HCT116 (cell line): ENCODE measurements at regions not wholly inside any gene's neighbourhood (a gene's known extent, or its start where the extent isn't known, plus 50 kb on each side); places are given as distances from the start of the nearest gene placed in this dataset.

ENCODE experiments used
- ATAC-seq: fragments of 200-7000 bp; cut with Tn5 transposase; 2 replicates; pipeline ENCODE4 v1.9.1; 2020; ENCODE audit warnings: mild to moderate bottlenecking, moderate library complexity
- BruUV-seq: library from RNA; stranded (reverse); fragments of 400-500 nt; replicated peaks from 2 replicates; lab custom pipeline; 2021; lab: Mats Ljungman, UMichigan
- CTCF ChIA-PET: fragments of 300-600 bp; sonication (Branson Sonifier 250); formaldehyde crosslinking; loops from one replicate; lab custom pipeline; 2021; ENCODE audit warnings: antibody characterized with exemption; lab: Charles Lee
- POLR2A ChIA-PET: fragments of 300-600, 350-600 bp; sonication (Branson Sonifier 250); formaldehyde crosslinking; loops from one replicate; lab custom pipeline; 2021; ENCODE audit warnings: antibody characterized with exemption; lab: Charles Lee
- RAD21 ChIA-PET, 2 experiments: fragments of 300-600 bp; sonication (Branson Sonifier 250); formaldehyde crosslinking; loops; one replicate each; lab custom pipeline; 2023; ENCODE audit warnings: low total read pairs in 2 of 2; ENCODE audit not compliant: uncharacterized antibody in 2 of 2, unreplicated experiment in 2 of 2, low non-redundant PET in 1 of 2; lab: Charles Lee
- DNase-seq: peaks from one replicate; pipeline ENCODE4 v3.0.0-alpha.2; 2010; ENCODE audit warnings: low read depth, low spot score
- H2AFZ ChIP-seq: fragments of 200-600 bp; shearing (Covaris generic), sonication (generic); 2 replicates; pipeline ENCODE4 v1.6.1; 2017; ENCODE audit warnings: low read depth, mixed run types, mixed read lengths, antibody characterized with exemption, low read length; ENCODE audit not compliant: poor library complexity, severe bottlenecking
- H3K27ac ChIP-seq: 2 replicates; pipeline ENCODE4 v1.5.1; 2012; ENCODE audit warnings: low read depth, low read length
- H3K27me3 ChIP-seq: fragments of 200-600 bp; sonication (generic); 2 replicates; pipeline ENCODE4 v1.6.1; 2016; ENCODE audit warnings: mixed run types, low read length, mixed read lengths; ENCODE audit not compliant: insufficient read depth
- H3K36me3 ChIP-seq, 2 experiments: fragments of 200-500 bp in 1 of 2; fragments of 200-600 bp in 1 of 2; sonication (Bioruptor generic) in 1 of 2; sonication (generic) in 1 of 2; 2 replicates each; pipeline versions ENCODE4 v1.5.1 to v1.6.1; 2014 to 2016; ENCODE audit warnings: low read length in 2 of 2, inconsistent platforms in 1 of 2, mixed read lengths in 1 of 2, mixed run types in 1 of 2; ENCODE audit not compliant: insufficient read depth in 2 of 2, control insufficient read depth in 1 of 2
- H3K4me1 ChIP-seq, 2 experiments: fragments of 200-600 bp in 1 of 2; sonication (generic) in 1 of 2; 2 replicates each; pipeline versions ENCODE4 v1.5.1 to v1.6.1; 2012 to 2017; ENCODE audit warnings: low read length in 2 of 2, inconsistent platforms in 1 of 2, mild to moderate bottlenecking in 1 of 2, mixed read lengths in 1 of 2, mixed run types in 1 of 2, moderate library complexity in 1 of 2; ENCODE audit not compliant: insufficient read depth in 2 of 2, control insufficient read depth in 1 of 2
- H3K4me2 ChIP-seq: fragments of 200-600 bp; sonication (generic); 2 replicates; pipeline ENCODE4 v1.6.1; 2017; ENCODE audit warnings: mixed run types, low read length, mixed read lengths
- H3K4me3 ChIP-seq, 2 experiments: fragments of 200-600 bp in 1 of 2; sonication (generic) in 1 of 2; replicated peaks in 1 of 2; 2 replicates each; pipeline ENCODE4 v1.5.1; 2011 to 2016; ENCODE audit warnings: low read length in 2 of 2, control low read depth in 1 of 2, low read depth in 1 of 2, mild to moderate bottlenecking in 1 of 2, mixed read lengths in 1 of 2, mixed run types in 1 of 2
- H3K79me2 ChIP-seq: fragments of 200-600 bp; sonication (generic); 2 replicates; pipeline ENCODE4 v1.6.1; 2017; ENCODE audit warnings: mild to moderate bottlenecking, mixed run types, low read length, moderate library complexity, mixed read lengths; ENCODE audit not compliant: insufficient read depth
- H3K9ac ChIP-seq: fragments of 200-600 bp; sonication (generic); 2 replicates; pipeline ENCODE4 v1.6.1; 2016; ENCODE audit warnings: low read length, mixed read lengths
- H3K9me2 ChIP-seq: fragments of 200-600 bp; sonication (generic), shearing (Covaris generic); 2 replicates; pipeline ENCODE4 v1.6.1; 2017; ENCODE audit warnings: mixed run types, mild to moderate bottlenecking, moderate library complexity; ENCODE audit not compliant: insufficient read depth
- H3K9me3 ChIP-seq, 2 experiments: fragments of 200-500 bp in 1 of 2; fragments of 200-600 bp in 1 of 2; sonication (Bioruptor generic) in 1 of 2; sonication (generic) in 1 of 2; 2 replicates each; pipeline ENCODE4 v1.6.1; 2014 to 2017; ENCODE audit warnings: low read length in 2 of 2, mixed read lengths in 2 of 2, inconsistent platforms in 1 of 2, low read depth in 1 of 2, mild to moderate bottlenecking in 1 of 2, mixed run types in 1 of 2, moderate library complexity in 1 of 2; ENCODE audit not compliant: control insufficient read depth in 1 of 2, insufficient read depth in 1 of 2
- H4K20me1 ChIP-seq: fragments of 200-600 bp; sonication (generic), shearing (Covaris generic); 2 replicates; pipeline ENCODE4 v1.6.1; 2017; ENCODE audit warnings: mixed run types, mild to moderate bottlenecking, moderate library complexity; ENCODE audit not compliant: insufficient read depth
- ATF3 ChIP-seq: IDR thresholded peaks from 2 replicates; pipeline ENCODE4 v1.6.1; 2012
- CBX3 ChIP-seq: IDR thresholded peaks from 2 replicates; pipeline ENCODE4 v1.6.1; 2012; ENCODE audit warnings: low read depth
- CEBPB ChIP-seq: IDR thresholded peaks from 2 replicates; pipeline ENCODE4 v1.6.1; 2012; ENCODE audit warnings: low read depth
- SRF ChIP-seq: IDR thresholded peaks from 2 replicates; pipeline ENCODE4 v1.6.1; 2012; ENCODE audit warnings: low read depth
- ZFX ChIP-seq: fragments of 450-650 bp; IDR thresholded peaks from 2 replicates; pipeline ENCODE4 v1.6.1; 2017
- ZNF274 ChIP-seq: fragments of 200-500 bp; sonication (Bioruptor generic); IDR thresholded peaks from 2 replicates; pipeline ENCODE4 v1.6.1; 2014; ENCODE audit warnings: mild to moderate bottlenecking, low read depth, low read length, inconsistent platforms
- intact Hi-C: fragments of 100-400 bp; cut with micrococcal nuclease; formaldehyde crosslinking; loops from 2 replicates; pipeline ENCODE4 v1.10.0; 2022
- TF ChIP-seq, protein P1 (sequence below), 3 experiments: fragments of 200-600 bp in 1 of 3; sonication (generic) in 1 of 3; IDR thresholded peaks in 2 of 3; conservative IDR thresholded peaks in 1 of 3; 2 replicates each; pipeline ENCODE4 v1.5.1; 2012 to 2017; ENCODE audit warnings: low read depth in 2 of 3, low read length in 2 of 3, antibody characterized with exemption in 1 of 3, borderline replicate concordance in 1 of 3, control low read depth in 1 of 3, mild to moderate bottlenecking in 1 of 3, mixed read lengths in 1 of 3, mixed run types in 1 of 3, moderate library complexity in 1 of 3; ENCODE audit not compliant: insufficient read depth in 1 of 3
- TF ChIP-seq, protein P2 (sequence below): IDR thresholded peaks from 2 replicates; pipeline ENCODE4 v1.6.1; 2012; ENCODE audit warnings: low read depth

- no peak for TF ChIP-seq ZNF274
- H3K4me2 ChIP-seq, result no peak overlapping the region
- H4K20me1 ChIP-seq, result no peaks in the 10 kb centered on the region
- no TSS peak for BruUV-seq
- H3K36me3 ChIP-seq, result no peaks in the 10 kb centered on the region
- ATAC-seq, result no peak
- ChIA-PET POLR2A (no interaction called here), CTCF (no interaction called here), RAD21 (no interaction called here)
- no peak for DNase-seq
- peaks cover 6 to 9% of the 10 kb centered on the region in 2 experiments for H3K4me1 ChIP-seq
- H3K9me2 ChIP-seq, result no peaks in the 10 kb centered on the region
- no peak overlapping the region for H3K27ac ChIP-seq
- no peak overlapping the region for H3K9ac ChIP-seq
- intact Hi-C loops, result no loop called here
- no peak overlapping the region for H2AFZ ChIP-seq
- H3K4me3 ChIP-seq, result no peak overlapping the region
- no peaks in the 10 kb centered on the region for H3K79me2 ChIP-seq
- H3K9me3 ChIP-seq, result no peaks in the 10 kb centered on the region
- H3K27me3 ChIP-seq, result no peaks in the 10 kb centered on the region; the same call in 1 of the 2 replicates
Observed at GRCh38 chr2:136331226-136331625, 213.3 kb upstream of the CXCR4 start.

DNA sequence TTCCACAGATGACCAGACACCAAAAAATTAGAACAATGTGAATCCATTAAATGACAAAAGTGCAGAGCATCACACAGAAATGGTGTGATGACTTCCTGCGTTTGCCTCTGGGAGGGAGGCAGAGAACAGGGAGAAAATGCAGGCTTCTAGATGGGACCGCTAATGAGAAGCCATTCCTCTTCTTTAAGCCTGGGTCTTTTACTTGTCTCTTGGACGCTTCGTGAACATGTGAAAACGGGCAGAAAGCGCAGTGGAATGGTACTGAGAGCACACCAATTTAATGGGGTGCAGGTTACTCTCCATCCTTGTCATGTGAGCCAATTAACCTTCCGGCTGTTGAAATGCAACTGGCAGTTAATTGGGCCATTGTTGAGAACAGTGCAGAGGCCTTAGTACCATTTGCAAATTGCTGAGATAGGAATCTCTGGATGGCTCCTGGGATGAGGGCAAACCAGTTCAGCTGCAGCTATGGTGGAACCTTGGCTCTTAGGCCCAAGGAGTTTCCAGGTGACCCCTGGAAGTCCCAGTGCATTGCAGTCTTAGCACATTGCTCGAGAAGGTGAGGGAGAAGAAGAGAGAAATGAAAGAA lies 210.4 kb upstream of the CXCR4 start:
- Histone ChIP-seq H3K27ac (no peak overlapping the region), H3K4me1 (peaks cover 6 to 9% of the 10 kb centered on the region in 2 experiments), H3K9me2 (no peaks in the 10 kb centered on the region), H3K36me3 (no peaks in the 10 kb centered on the region), H3K9me3 (no peaks in the 10 kb centered on the region), H3K9ac (no peak overlapping the region), H3K27me3 (no peaks in the 10 kb centered on the region; the same call in 1 of the 2 replicates), H3K4me3 (no peak overlapping the region), H2AFZ (no peak overlapping the region), H3K79me2 (no peaks in the 10 kb centered on the region), H4K20me1 (no peaks in the 10 kb centered on the region), H3K4me2 (no peak overlapping the region)
- ChIA-PET CTCF (no interaction called here), POLR2A (no interaction called here), RAD21 (no interaction called here)
- BruUV-seq, result no TSS peak
- TF ChIP-seq SRF (no peak), ZFX (no peak), CBX3 (no peak), CEBPB (no peak), ATF3 (no peak)
- TF ChIP-seq, protein P1, sequence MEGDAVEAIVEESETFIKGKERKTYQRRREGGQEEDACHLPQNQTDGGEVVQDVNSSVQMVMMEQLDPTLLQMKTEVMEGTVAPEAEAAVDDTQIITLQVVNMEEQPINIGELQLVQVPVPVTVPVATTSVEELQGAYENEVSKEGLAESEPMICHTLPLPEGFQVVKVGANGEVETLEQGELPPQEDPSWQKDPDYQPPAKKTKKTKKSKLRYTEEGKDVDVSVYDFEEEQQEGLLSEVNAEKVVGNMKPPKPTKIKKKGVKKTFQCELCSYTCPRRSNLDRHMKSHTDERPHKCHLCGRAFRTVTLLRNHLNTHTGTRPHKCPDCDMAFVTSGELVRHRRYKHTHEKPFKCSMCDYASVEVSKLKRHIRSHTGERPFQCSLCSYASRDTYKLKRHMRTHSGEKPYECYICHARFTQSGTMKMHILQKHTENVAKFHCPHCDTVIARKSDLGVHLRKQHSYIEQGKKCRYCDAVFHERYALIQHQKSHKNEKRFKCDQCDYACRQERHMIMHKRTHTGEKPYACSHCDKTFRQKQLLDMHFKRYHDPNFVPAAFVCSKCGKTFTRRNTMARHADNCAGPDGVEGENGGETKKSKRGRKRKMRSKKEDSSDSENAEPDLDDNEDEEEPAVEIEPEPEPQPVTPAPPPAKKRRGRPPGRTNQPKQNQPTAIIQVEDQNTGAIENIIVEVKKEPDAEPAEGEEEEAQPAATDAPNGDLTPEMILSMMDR (IDR thresholded peaks at IDR 0.05 in 2 of 3, conservative IDR thresholded peaks at IDR 0.05 in 1 of 3; ENCODE audit: borderline replicate concordance in 1 of 3, insufficient read depth in 1 of 3, low read depth in 2 of 3, low read length in 2 of 3), result no peak
- TF ChIP-seq, protein P2, sequence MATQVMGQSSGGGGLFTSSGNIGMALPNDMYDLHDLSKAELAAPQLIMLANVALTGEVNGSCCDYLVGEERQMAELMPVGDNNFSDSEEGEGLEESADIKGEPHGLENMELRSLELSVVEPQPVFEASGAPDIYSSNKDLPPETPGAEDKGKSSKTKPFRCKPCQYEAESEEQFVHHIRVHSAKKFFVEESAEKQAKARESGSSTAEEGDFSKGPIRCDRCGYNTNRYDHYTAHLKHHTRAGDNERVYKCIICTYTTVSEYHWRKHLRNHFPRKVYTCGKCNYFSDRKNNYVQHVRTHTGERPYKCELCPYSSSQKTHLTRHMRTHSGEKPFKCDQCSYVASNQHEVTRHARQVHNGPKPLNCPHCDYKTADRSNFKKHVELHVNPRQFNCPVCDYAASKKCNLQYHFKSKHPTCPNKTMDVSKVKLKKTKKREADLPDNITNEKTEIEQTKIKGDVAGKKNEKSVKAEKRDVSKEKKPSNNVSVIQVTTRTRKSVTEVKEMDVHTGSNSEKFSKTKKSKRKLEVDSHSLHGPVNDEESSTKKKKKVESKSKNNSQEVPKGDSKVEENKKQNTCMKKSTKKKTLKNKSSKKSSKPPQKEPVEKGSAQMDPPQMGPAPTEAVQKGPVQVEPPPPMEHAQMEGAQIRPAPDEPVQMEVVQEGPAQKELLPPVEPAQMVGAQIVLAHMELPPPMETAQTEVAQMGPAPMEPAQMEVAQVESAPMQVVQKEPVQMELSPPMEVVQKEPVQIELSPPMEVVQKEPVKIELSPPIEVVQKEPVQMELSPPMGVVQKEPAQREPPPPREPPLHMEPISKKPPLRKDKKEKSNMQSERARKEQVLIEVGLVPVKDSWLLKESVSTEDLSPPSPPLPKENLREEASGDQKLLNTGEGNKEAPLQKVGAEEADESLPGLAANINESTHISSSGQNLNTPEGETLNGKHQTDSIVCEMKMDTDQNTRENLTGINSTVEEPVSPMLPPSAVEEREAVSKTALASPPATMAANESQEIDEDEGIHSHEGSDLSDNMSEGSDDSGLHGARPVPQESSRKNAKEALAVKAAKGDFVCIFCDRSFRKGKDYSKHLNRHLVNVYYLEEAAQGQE, result no peak
- DNase-seq (no peak), ATAC-seq (no peak)
- intact Hi-C loops, result no loop called here
